Subcutaneous abdominal adipose tissue (tissue), 5 donors: ENCODE measurements at regions not wholly inside any gene's neighbourhood (a gene's known extent, or its start where the extent isn't known, plus 50 kb on each side); places are given as distances from the start of the nearest gene placed in this dataset.

Experiments
- H3K27ac ChIP-seq: one replicate; pipeline ENCODE4 v1.7.0; 2013; ENCODE audit warnings: low read depth, mild to moderate bottlenecking, inconsistent platforms, low read length, moderate library complexity
- H3K27me3 ChIP-seq, 5 donors: one replicate each; pipeline ENCODE4 v1.7.0; 2013; ENCODE audit warnings: low read length in 5 of 5, inconsistent platforms in 1 of 5; ENCODE audit not compliant: control insufficient read depth in 5 of 5, insufficient read depth in 4 of 5
- H3K36me3 ChIP-seq, 5 donors: one replicate each; pipeline ENCODE4 v1.7.0; 2013; ENCODE audit warnings: low read length in 5 of 5; ENCODE audit not compliant: control insufficient read depth in 5 of 5, insufficient read depth in 5 of 5
- H3K4me1 ChIP-seq, 5 donors: one replicate each; pipeline ENCODE4 v1.7.0; 2013; ENCODE audit warnings: low read length in 5 of 5, mild to moderate bottlenecking in 3 of 5, moderate library complexity in 1 of 5; ENCODE audit not compliant: control insufficient read depth in 5 of 5, insufficient read depth in 5 of 5
- H3K4me3 ChIP-seq, 5 donors: one replicate each; pipeline ENCODE4 v1.7.0; 2013; ENCODE audit warnings: low read length in 5 of 5, low read depth in 1 of 5
- H3K9ac ChIP-seq, 5 donors: one replicate each; pipeline ENCODE4 v1.7.0; 2013; ENCODE audit warnings: low read length in 5 of 5, mild to moderate bottlenecking in 4 of 5, moderate library complexity in 3 of 5
- H3K9me3 ChIP-seq, 5 donors: one replicate each; pipeline ENCODE4 v1.7.0; 2013; ENCODE audit warnings: low read length in 5 of 5; ENCODE audit not compliant: control insufficient read depth in 5 of 5
- donor health status: healthy.
- donor health status: healthy.
- donor health status: healthy.
- donor health status: healthy.
- donor health status: healthy.

DNA sequence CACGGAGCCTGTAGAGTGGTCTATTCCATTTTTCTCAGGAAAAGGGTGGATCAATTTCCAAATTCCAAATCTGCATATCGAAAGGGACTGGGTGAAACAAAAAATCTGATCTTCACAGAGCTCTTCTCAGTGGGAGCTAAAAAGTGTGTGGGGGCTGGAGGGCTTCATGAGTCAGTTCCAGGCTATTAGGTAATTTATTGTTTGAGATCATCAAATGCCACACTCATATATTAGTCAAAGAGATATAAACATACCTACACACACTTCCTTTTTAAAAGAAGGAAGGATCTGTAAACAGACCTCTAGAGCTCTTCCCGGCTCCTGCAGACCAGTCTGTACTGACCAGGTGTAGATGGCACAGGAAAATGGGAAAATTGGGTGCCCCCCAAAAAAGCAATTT, 175.4 kb downstream of the ZBTB18 start:
- Histone ChIP-seq H3K9ac (no peak overlapping the region), H3K4me1 (peaks cover 0 to 9% (median 5%) of the 10 kb centered on the region in 5 donors), H3K4me3 (no peak overlapping the region), H3K27me3 (peaks cover 1 to 11% (median 6%) of the 10 kb centered on the region in 5 donors), H3K9me3 (no peaks in the 10 kb centered on the region), H3K36me3 (no peaks in the 10 kb centered on the region), H3K27ac (no peak overlapping the region)

- Histone ChIP-seq H3K4me3 (no peak overlapping the region), H3K4me1 (peaks cover 0 to 10% (median 8%) of the 10 kb centered on the region in 5 donors), H3K36me3 (no peaks in the 10 kb centered on the region), H3K9me3 (no peaks in the 10 kb centered on the region), H3K9ac (no peak overlapping the region), H3K27ac (no peak overlapping the region), H3K27me3 (peaks cover 6 to 11% (median 7%) of the 10 kb centered on the region in 5 donors)
Measured at GRCh38 chr1:244230470-244230869, 179.4 kb downstream of the ZBTB18 start.

- Histone ChIP-seq H3K9ac (no peak overlapping the region), H3K4me1 (peaks cover 0 to 10% (median 8%) of the 10 kb centered on the region in 5 donors), H3K36me3 (no peaks in the 10 kb centered on the region), H3K4me3 (peak overlapping the region in 3 of 5 donors; percentile 19 to 38 (median 31)), H3K27me3 (peaks cover 6 to 11% (median 7%) of the 10 kb centered on the region in 5 donors), H3K27ac (no peak overlapping the region), H3K9me3 (no peaks in the 10 kb centered on the region)
Measured at GRCh38 chr1:244231193-244231571, 180.1 kb downstream of the ZBTB18 start.

DNA sequence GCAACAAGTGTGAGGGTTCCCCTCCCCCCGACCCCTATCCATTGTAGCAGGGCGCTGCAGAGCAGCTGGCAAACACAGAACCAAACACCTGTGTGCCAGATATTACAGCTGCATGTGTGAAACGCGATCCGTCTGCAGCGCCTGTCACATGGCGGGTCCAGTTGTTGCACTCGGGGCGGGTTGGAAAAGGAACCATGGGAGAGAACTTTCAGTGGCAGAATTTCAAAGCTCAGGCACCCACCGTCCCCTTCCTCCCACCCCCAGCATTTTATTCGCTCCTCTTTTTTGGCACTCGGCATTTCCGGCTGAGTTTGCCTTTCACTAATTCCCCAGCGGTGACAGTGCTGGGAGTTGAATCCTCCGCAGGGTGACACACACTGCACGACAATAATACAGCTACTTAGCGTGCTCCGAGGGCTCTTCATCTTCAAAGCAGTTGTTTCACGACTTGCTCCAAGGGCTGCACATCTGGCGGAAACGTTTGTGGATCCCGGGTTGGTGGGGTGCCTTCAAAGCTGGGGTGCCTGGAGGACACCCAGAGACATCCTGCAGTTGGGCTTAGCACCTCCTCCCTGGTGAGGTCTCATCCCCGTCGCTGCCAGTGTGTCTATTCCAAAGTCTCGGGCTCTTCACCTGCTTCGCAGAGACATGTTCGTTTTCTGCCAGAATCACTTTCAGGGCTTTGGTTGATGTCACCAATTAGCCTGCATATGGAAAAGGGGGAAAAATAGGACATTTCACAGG, 180.7 kb downstream of the ZBTB18 start:
- Histone ChIP-seq H3K27me3 (peaks cover 6 to 11% (median 7%) of the 10 kb centered on the region in 5 donors), H3K36me3 (no peaks in the 10 kb centered on the region), H3K9me3 (no peaks in the 10 kb centered on the region), H3K9ac (no peak overlapping the region), H3K4me3 (peak overlapping the region in 3 of 5 donors; percentile 19 to 38 (median 31)), H3K27ac (no peak overlapping the region), H3K4me1 (peaks cover 0 to 10% (median 8%) of the 10 kb centered on the region in 5 donors)

DNA sequence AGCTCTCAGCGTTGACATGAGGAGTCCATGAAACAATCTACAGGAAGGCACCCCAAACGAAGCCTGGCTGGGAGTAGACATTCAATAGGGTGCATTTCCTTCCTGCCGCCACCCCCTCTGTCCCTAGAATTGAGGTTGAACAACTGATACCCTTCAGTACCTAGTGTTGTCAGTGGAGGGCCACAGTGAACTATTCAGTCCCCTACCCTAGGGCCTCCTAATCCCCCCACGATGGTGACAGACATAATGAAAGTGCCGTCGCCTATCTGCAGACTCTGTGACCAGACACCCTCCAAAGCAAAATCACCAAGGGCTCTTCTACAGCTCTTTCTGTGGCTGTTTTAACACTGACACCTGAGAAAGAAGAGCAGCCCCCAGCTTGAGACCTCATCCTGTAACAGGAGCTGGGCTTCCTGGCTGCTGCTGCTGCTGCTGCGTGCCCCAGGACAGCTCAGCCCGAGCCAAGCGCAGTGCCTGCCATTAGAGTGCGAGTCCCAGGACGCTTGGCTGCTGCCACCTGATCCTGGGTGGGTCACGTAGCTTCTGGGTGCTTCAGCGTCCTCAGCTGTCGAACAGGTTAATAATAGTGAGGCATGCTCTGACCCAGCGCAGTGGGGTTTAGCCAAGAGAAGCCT, 183.0 kb downstream of the ZBTB18 start:
- peaks cover 6 to 11% (median 7%) of the 10 kb centered on the region in 5 donors for H3K27me3 ChIP-seq
- peaks cover 0 to 10% (median 8%) of the 10 kb centered on the region in 5 donors for H3K4me1 ChIP-seq
- no peak overlapping the region for H3K4me3 ChIP-seq
- no peaks in the 10 kb centered on the region for H3K9me3 ChIP-seq
- H3K36me3 ChIP-seq, result no peaks in the 10 kb centered on the region
- H3K27ac ChIP-seq, result no peak overlapping the region
- no peak overlapping the region for H3K9ac ChIP-seq

GRCh38 chr1:244235157-244235556, 184.1 kb downstream of the ZBTB18 start:
- Histone ChIP-seq H3K9ac (no peak overlapping the region), H3K4me3 (no peak overlapping the region), H3K4me1 (peaks cover 0 to 10% (median 8%) of the 10 kb centered on the region in 5 donors), H3K36me3 (no peaks in the 10 kb centered on the region), H3K27ac (no peak overlapping the region), H3K27me3 (peaks cover under 1 to 10% (median 7%) of the 10 kb centered on the region in 5 donors), H3K9me3 (no peaks in the 10 kb centered on the region)

GRCh38 chr1:244236101-244236500, 185.0 kb downstream of the ZBTB18 start:
- Histone ChIP-seq H3K36me3 (no peaks in the 10 kb centered on the region), H3K27ac (no peak overlapping the region), H3K4me1 (peaks cover 0 to 9% (median 8%) of the 10 kb centered on the region in 5 donors), H3K4me3 (no peak overlapping the region), H3K9ac (no peak overlapping the region), H3K9me3 (no peaks in the 10 kb centered on the region), H3K27me3 (peaks cover 0 to 10% (median 0%) of the 10 kb centered on the region in 5 donors)

DNA sequence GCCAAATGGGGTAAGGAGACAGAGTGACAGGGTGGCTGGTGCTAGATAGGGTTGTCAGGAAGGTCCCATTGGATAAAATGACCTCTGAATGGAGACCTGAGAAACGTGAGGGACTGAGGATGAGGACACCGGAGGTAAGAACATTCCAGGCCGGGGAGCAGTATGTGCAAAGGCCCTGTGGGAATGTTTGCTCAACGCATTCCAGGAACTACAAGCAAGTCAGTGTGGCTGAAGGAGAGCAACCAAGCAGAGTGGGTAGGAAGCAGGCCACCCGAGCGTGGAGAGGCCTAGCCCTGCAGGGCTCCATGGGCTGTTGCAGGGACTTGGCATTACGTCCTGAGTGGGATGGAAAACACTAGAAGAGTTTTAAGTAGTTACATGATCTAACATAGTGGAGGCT, 185.6 kb downstream of the ZBTB18 start:
- peaks cover 0 to 3% (median 2%) of the 10 kb centered on the region in 5 donors for H3K4me1 ChIP-seq
- peaks cover 0 to 5% (median 0%) of the 10 kb centered on the region in 5 donors for H3K27me3 ChIP-seq
- H3K4me3 ChIP-seq, result no peak overlapping the region
- H3K9ac ChIP-seq, result no peak overlapping the region
- H3K27ac ChIP-seq, result no peak overlapping the region
- H3K36me3 ChIP-seq, result no peaks in the 10 kb centered on the region
- H3K9me3 ChIP-seq, result no peaks in the 10 kb centered on the region

DNA sequence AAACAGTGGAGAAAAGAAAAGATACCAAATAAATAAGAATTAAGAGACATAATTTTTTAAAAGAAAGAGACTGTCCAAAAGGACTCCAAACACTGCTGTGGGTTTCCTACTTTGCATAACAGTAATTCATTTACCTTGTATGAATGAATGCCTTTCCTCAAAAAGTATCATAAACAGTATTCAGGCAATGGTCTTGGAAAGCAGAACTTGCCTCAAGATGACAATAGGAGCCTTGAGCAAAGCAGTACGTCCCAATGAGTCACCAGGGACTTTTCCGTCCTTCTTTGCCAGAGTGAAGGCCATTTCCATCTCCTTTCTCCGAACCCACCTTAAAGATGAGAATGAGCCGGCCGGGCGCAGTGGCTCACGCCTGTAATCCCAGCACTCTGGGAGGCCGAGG, 186.4 kb downstream of the ZBTB18 start:
- Histone ChIP-seq H3K27me3 (no peaks in the 10 kb centered on the region), H3K36me3 (no peaks in the 10 kb centered on the region), H3K9ac (no peak overlapping the region), H3K4me3 (no peak overlapping the region), H3K4me1 (no peaks in the 10 kb centered on the region), H3K9me3 (no peaks in the 10 kb centered on the region), H3K27ac (no peak overlapping the region)

DNA sequence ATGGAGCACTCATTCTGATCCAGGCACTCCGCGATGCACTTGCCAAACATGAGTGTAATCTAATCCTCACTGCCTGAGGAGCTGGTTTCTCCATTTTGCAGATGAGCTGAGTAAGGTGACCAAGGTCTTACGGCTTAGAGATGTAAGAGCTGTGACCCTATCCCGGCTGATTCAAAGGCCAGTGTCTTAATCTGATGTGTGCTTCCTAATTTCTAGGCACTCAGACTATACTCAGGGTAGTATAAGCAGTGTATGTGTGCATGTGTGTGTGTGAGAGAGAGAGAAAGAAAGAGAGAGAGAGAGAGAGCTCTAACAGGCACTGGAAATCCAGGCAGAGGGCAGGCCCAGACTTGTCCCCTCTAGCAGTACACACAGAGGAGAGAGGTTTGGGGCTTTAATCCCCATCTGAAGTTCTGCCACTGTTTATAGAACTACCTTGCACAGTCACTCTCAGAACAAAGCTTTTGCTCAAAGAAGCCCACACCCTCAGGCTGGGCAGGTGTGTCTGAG, 188.2 kb downstream of the ZBTB18 start:
- Histone ChIP-seq H3K9ac (no peak overlapping the region), H3K4me1 (no peaks in the 10 kb centered on the region), H3K27ac (no peak overlapping the region), H3K36me3 (no peaks in the 10 kb centered on the region), H3K9me3 (no peaks in the 10 kb centered on the region), H3K27me3 (no peaks in the 10 kb centered on the region), H3K4me3 (no peak overlapping the region)
